Suprapubic skin (tissue), 4 donors: ENCODE measurements at regions not wholly inside any gene's neighbourhood (a gene's known extent, or its start where the extent isn't known, plus 50 kb on each side); places are given as distances from the start of the nearest gene placed in this dataset.

Source experiments
- CTCF ChIP-seq, 2 donors: fragments of 200-600 bp in 1 of 2; fragments of 450-650 bp in 1 of 2; sonication (generic) in 1 of 2; IDR thresholded peaks; one replicate each; pipeline ENCODE4 v1.5.1; 2016 to 2019; ENCODE audit warnings: antibody characterized with exemption in 2 of 2, mild to moderate bottlenecking in 1 of 2, moderate library complexity in 1 of 2
- EP300 ChIP-seq: sonication (generic); formaldehyde crosslinking; IDR thresholded peaks from one replicate; pipeline ENCODE4 v1.6.1; 2017; ENCODE audit warnings: antibody characterized with exemption
- POLR2A ChIP-seq, 2 donors: fragments of 450-650 bp; IDR thresholded peaks; one replicate each; pipeline ENCODE4 v1.6.1; 2017; ENCODE audit warnings: antibody characterized with exemption in 2 of 2, mild to moderate bottlenecking in 2 of 2, moderate library complexity in 2 of 2
- POLR2AphosphoS5 ChIP-seq, 3 donors: sonication (generic); formaldehyde crosslinking; IDR thresholded peaks; one replicate each; pipeline ENCODE4 v1.6.1; 2017; ENCODE audit warnings: antibody characterized with exemption in 3 of 3

- TF ChIP-seq CTCF (IDR thresholded peaks at IDR 0.05) (no peak), EP300 (no peak), POLR2A (IDR thresholded peaks at IDR 0.05) (no peak), POLR2AphosphoS5 (IDR thresholded peaks at IDR 0.05) (no peak)
These were observed 120.2 kb upstream of the FSTL4 start for GRCh38 chr5:133732536-133732935.
